ENCODE measurements at regions not wholly inside any gene's neighbourhood (a gene's known extent, or its start where the extent isn't known, plus 50 kb on each side); places are given as distances from the start of the nearest gene placed in this dataset.

DNA sequence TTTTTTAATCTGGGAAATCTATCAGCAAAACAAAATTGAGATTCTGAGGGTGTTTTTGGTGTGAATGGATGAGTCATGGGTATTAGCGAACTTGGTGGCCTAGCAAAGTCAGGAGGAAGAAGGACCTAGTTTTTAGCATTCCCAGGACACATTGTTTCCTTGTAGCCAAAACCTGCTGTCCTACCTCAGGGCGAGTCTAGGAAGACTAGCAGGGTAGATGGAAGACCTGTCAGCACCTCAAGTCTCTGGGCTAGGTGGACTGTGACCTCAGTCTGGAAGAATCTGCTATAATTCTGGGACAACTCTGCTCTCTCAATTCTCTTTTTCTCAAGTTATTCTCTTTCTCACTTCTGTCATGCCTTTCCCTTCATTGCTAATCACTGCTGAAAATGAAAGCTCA lies 1399.3 kb upstream of the LRRTM1 start:
- ATAC-seq (no peak), DNase-seq (ENCODE audit: low read depth, low spot score) (no peak)
- TF ChIP-seq SIN3A (IDR thresholded peaks at IDR 0.05; ENCODE audit: borderline replicate concordance, insufficient read depth, low read depth, low read length) (no peak), TCF7L2 (IDR thresholded peaks at IDR 0.05; ENCODE audit: low read depth, low read length) (no peak), CTCF (IDR thresholded peaks at IDR 0.05) (no peak), POLR2AphosphoS5 (IDR thresholded peaks at IDR 0.05; ENCODE audit: low read depth, low read length) (no peak)
- TF ChIP-seq, protein P1, sequence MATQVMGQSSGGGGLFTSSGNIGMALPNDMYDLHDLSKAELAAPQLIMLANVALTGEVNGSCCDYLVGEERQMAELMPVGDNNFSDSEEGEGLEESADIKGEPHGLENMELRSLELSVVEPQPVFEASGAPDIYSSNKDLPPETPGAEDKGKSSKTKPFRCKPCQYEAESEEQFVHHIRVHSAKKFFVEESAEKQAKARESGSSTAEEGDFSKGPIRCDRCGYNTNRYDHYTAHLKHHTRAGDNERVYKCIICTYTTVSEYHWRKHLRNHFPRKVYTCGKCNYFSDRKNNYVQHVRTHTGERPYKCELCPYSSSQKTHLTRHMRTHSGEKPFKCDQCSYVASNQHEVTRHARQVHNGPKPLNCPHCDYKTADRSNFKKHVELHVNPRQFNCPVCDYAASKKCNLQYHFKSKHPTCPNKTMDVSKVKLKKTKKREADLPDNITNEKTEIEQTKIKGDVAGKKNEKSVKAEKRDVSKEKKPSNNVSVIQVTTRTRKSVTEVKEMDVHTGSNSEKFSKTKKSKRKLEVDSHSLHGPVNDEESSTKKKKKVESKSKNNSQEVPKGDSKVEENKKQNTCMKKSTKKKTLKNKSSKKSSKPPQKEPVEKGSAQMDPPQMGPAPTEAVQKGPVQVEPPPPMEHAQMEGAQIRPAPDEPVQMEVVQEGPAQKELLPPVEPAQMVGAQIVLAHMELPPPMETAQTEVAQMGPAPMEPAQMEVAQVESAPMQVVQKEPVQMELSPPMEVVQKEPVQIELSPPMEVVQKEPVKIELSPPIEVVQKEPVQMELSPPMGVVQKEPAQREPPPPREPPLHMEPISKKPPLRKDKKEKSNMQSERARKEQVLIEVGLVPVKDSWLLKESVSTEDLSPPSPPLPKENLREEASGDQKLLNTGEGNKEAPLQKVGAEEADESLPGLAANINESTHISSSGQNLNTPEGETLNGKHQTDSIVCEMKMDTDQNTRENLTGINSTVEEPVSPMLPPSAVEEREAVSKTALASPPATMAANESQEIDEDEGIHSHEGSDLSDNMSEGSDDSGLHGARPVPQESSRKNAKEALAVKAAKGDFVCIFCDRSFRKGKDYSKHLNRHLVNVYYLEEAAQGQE (IDR thresholded peaks at IDR 0.05; ENCODE audit: insufficient read depth in 1 of 2, low read depth in 2 of 2, low read length in 1 of 2): no peak
- in situ Hi-C loops (cut with HindIII; ENCODE audit: low pct_unique_long_range_greater_than_20kb, low sequenced_read_pairs): no loop called here
- POLR2A ChIA-PET: no interaction called here
- Histone ChIP-seq H3K4me1 (ENCODE audit: control insufficient read depth, insufficient read depth, low read length) (no peaks in the 10 kb centered on the region), H3K4me3 (ENCODE audit: low read depth in 2 of 2, low read length in 2 of 2) (no peak overlapping the region), H3K27me3 (ENCODE audit: control insufficient read depth, insufficient read depth, low read length) (no peaks in the 10 kb centered on the region), H3K27ac (ENCODE audit: low read length) (no peak overlapping the region), H3K36me3 (ENCODE audit: control insufficient read depth, insufficient read depth, low read length) (no peaks in the 10 kb centered on the region), H3K9me3 (ENCODE audit: control insufficient read depth, insufficient read depth, low read depth, low read length) (no peaks in the 10 kb centered on the region)
- no TSS peak for BruUV-seq (replicated peaks)
- CTCF ChIA-PET: no interaction called here
- intact Hi-C loops (cut with micrococcal nuclease; ENCODE audit: unreplicated experiment): no loop called here

DNA sequence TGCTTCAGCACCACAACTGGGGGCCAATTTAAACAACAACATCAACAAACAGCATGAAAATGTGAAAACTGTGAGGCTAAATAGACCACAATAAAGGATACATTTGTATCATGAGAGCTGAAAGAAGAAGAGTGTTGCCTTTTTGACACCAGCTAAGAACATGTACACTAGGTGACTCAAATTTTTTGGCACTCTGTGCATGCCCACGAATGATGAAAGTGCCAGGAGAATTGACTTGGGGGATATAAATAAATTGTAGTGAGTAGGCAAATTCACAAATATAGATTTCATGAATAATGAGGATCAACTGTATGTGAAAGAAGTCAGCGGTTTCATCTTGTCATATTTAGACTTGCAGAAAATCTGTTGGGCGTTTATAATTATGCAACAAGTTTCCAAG lies 1388.0 kb upstream of the LRRTM1 start:
- Histone ChIP-seq H3K4me1 (ENCODE audit: control insufficient read depth, insufficient read depth, low read length) (no peaks in the 10 kb centered on the region), H3K27me3 (ENCODE audit: control insufficient read depth, insufficient read depth, low read length) (no peaks in the 10 kb centered on the region), H3K27ac (ENCODE audit: low read length) (no peak overlapping the region), H3K36me3 (ENCODE audit: control insufficient read depth, insufficient read depth, low read length) (no peaks in the 10 kb centered on the region), H3K4me3 (ENCODE audit: low read depth in 2 of 2, low read length in 2 of 2) (no peak overlapping the region), H3K9me3 (ENCODE audit: control insufficient read depth, insufficient read depth, low read depth, low read length) (no peaks in the 10 kb centered on the region)
- POLR2A ChIA-PET: no interaction called here
- intact Hi-C loops (cut with micrococcal nuclease; ENCODE audit: unreplicated experiment): no loop called here
- ATAC-seq (no peak), DNase-seq (ENCODE audit: low read depth, low spot score) (no peak)
- in situ Hi-C loops (cut with HindIII; ENCODE audit: low pct_unique_long_range_greater_than_20kb, low sequenced_read_pairs): no loop called here
- BruUV-seq (replicated peaks): no TSS peak
- CTCF ChIA-PET: no interaction called here
- TF ChIP-seq TCF7L2 (IDR thresholded peaks at IDR 0.05; ENCODE audit: low read depth, low read length): no peak
- TF ChIP-seq, protein P1 (IDR thresholded peaks at IDR 0.05; ENCODE audit: insufficient read depth in 1 of 2, low read depth in 2 of 2, low read length in 1 of 2): no peak

Measured in Panc1 (cell line).